ENCODE measurements at regions not wholly inside any gene's neighbourhood (a gene's known extent, or its start where the extent isn't known, plus 50 kb on each side); places are given as distances from the start of the nearest gene placed in this dataset.

GRCh38 chr10:28410420-28411135, 107.7 kb upstream of the MPP7 start:
- intact Hi-C loops (cut with DNase I), result no loop called here
- 15% methylated on average over 4 of the region's 4 CpGs for WGBS (ENCODE audit: insufficient coverage, low coverage, low lambda C conversion rate, missing lambda C conversion rate)
- H3K4me1 ChIP-seq, result no peaks in the 10 kb centered on the region
- DNase-seq (peak in 1 of 3 donors; percentile 8), ATAC-seq (no peak)
- peak in 1 of 4 donors; percentile 17 for TF ChIP-seq CTCF (IDR thresholded peaks at IDR 0.05)
- no peak for TF ChIP-seq POLR2A (IDR thresholded peaks at IDR 0.05)
- no peaks in the 10 kb centered on the region for H3K36me3 ChIP-seq
- no peaks in the 10 kb centered on the region for H3K9me3 ChIP-seq
- no peak overlapping the region for H3K4me3 ChIP-seq
- no peaks in the 10 kb centered on the region for H3K27me3 ChIP-seq
- H3K27ac ChIP-seq, result no peak overlapping the region

- intact Hi-C loops (cut with DNase I), result no loop called here
- TF ChIP-seq POLR2A (IDR thresholded peaks at IDR 0.05), result no peak
- no peak for TF ChIP-seq CTCF (IDR thresholded peaks at IDR 0.05)
- ATAC-seq, result no peak
- 74% methylated on average over 5 of the region's 6 CpGs for WGBS (ENCODE audit: insufficient coverage, low coverage, low lambda C conversion rate, missing lambda C conversion rate)
- Histone ChIP-seq H3K27ac (no peak overlapping the region), H3K27me3 (no peaks in the 10 kb centered on the region), H3K4me3 (no peak overlapping the region), H3K9me3 (no peaks in the 10 kb centered on the region), H3K4me1 (no peaks in the 10 kb centered on the region), H3K36me3 (no peaks in the 10 kb centered on the region)
- DNase-seq, result peak in 1 of 3 donors; percentile 17
Measured at GRCh38 chr10:28411136-28411460, 108.2 kb upstream of the MPP7 start.

DNA sequence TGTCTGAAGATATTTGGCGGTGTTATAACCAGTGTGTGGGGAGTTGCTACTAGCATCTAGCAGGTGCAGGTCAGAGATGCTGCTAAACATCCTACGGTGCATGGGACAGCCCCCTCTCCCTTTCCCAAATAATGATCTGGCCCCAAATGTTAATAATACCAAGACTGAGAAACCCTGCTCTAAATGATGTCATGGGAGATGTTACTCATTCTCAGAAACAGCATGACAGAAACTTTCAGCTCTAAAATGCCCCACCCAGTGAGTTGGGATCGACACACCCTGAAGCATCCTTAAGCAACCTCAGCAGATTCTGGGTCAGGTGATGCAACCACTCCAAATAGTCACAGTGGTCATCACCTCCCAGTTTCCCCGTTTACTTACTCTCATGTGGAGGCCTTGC, 108.8 kb upstream of the MPP7 start:
- Histone ChIP-seq H3K27ac (no peak overlapping the region), H3K4me1 (no peaks in the 10 kb centered on the region), H3K27me3 (no peaks in the 10 kb centered on the region), H3K36me3 (no peaks in the 10 kb centered on the region), H3K9me3 (no peaks in the 10 kb centered on the region), H3K4me3 (no peak overlapping the region)
- TF ChIP-seq POLR2A (IDR thresholded peaks at IDR 0.05) (no peak), CTCF (IDR thresholded peaks at IDR 0.05) (no peak)
- intact Hi-C loops (cut with DNase I), result no loop called here
- ATAC-seq (peak in 1 of 4 donors; percentile 21), DNase-seq (peak in 1 of 3 donors; percentile 5)
- 42% methylated on average over 4 of the region's 4 CpGs for WGBS (ENCODE audit: insufficient coverage, low coverage, low lambda C conversion rate, missing lambda C conversion rate)

GRCh38 chr10:28418069-28418468, 114.8 kb upstream of the WAC start:
- 49% methylated on average over 2 of the region's 2 CpGs for WGBS (ENCODE audit: insufficient coverage, low coverage, low lambda C conversion rate, missing lambda C conversion rate)
- DNase-seq (no peak), ATAC-seq (no peak)
- H3K4me1 ChIP-seq, result no peaks in the 10 kb centered on the region
- H3K4me3 ChIP-seq, result no peak overlapping the region
- no peaks in the 10 kb centered on the region for H3K36me3 ChIP-seq
- TF ChIP-seq CTCF (IDR thresholded peaks at IDR 0.05), result no peak
- no peak for TF ChIP-seq POLR2A (IDR thresholded peaks at IDR 0.05)
- intact Hi-C loops (cut with DNase I), result no loop called here
- H3K27ac ChIP-seq, result no peak overlapping the region
- no peaks in the 10 kb centered on the region for H3K9me3 ChIP-seq
- no peaks in the 10 kb centered on the region for H3K27me3 ChIP-seq

DNA sequence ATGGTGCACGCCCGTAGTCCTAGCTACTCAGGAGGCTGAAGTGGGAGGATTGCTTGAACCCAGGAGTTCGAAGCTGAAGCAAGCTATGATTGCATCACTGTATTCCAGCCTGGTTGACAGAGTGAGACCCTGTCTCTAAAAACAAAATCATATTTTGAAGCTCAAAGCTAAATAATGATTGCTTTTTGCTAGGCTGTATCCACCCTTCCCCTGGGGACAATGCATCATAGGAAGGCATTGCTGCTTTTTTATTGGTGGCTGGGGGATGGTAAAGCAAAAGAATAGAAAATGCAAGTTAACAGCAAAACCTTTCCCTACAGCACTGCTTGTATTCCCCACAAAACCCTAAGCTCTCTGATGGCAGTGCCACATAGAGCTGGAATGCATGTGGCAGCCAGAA, 107.5 kb upstream of the WAC start:
- H3K4me3 ChIP-seq, result no peak overlapping the region
- no peaks in the 10 kb centered on the region for H3K36me3 ChIP-seq
- intact Hi-C loops (cut with DNase I), result no loop called here
- 86% methylated on average over 3 of the region's 3 CpGs for WGBS (ENCODE audit: insufficient coverage, low coverage, low lambda C conversion rate, missing lambda C conversion rate)
- no peak for ATAC-seq
- no peak for DNase-seq
- H3K4me1 ChIP-seq, result no peaks in the 10 kb centered on the region
- H3K27ac ChIP-seq, result no peak overlapping the region
- no peaks in the 10 kb centered on the region for H3K27me3 ChIP-seq
- no peaks in the 10 kb centered on the region for H3K9me3 ChIP-seq
- TF ChIP-seq POLR2A (IDR thresholded peaks at IDR 0.05) (no peak), CTCF (IDR thresholded peaks at IDR 0.05) (no peak)
